Loucy (cell line): ENCODE measurements at regions not wholly inside any gene's neighbourhood (a gene's known extent, or its start where the extent isn't known, plus 50 kb on each side); places are given as distances from the start of the nearest gene placed in this dataset.

ENCODE experiments used
- H2AFZ ChIP-seq: fragments of 200-600 bp; sonication (generic); 2 replicates; pipeline ENCODE4 v1.6.0; 2016; ENCODE audit warnings: antibody characterized with exemption, mild to moderate bottlenecking, low read length, moderate library complexity
- H3F3A ChIP-seq: fragments of 200-600 bp; 2 replicates; pipeline ENCODE4 v1.6.0; 2016; ENCODE audit warnings: antibody characterized with exemption, low read depth, mild to moderate bottlenecking
- H3K27me3 ChIP-seq: fragments of 200-600 bp; sonication (generic); 2 replicates; pipeline ENCODE4 v1.6.1; 2014; ENCODE audit warnings: low read length, mild to moderate bottlenecking; ENCODE audit not compliant: insufficient read depth, poor library complexity, severe bottlenecking
- H3K36me3 ChIP-seq: fragments of 200-600 bp; sonication (generic); 2 replicates; pipeline ENCODE4 v1.6.1; 2016; ENCODE audit warnings: low read length; ENCODE audit not compliant: insufficient read depth
- H3K4me1 ChIP-seq: fragments of 200-600 bp; sonication (generic); 2 replicates; pipeline ENCODE4 v1.5.1; 2014; ENCODE audit warnings: low read length, mild to moderate bottlenecking; ENCODE audit not compliant: insufficient read depth, poor library complexity, severe bottlenecking
- H3K4me2 ChIP-seq: fragments of 200-600 bp; sonication (generic); 2 replicates; pipeline ENCODE4 v1.6.0; 2014; ENCODE audit warnings: antibody characterized with exemption, low read length, low read depth, mild to moderate bottlenecking; ENCODE audit not compliant: poor library complexity, severe bottlenecking
- H3K4me3 ChIP-seq: fragments of 200-600 bp; sonication (generic); 2 replicates; pipeline ENCODE4 v1.5.1; 2014; ENCODE audit warnings: low read length, mild to moderate bottlenecking, mixed read lengths; ENCODE audit not compliant: poor library complexity, severe bottlenecking
- H3K79me2 ChIP-seq: fragments of 200-600 bp; sonication (generic); 2 replicates; pipeline ENCODE4 v1.6.1; 2014; ENCODE audit warnings: low read length; ENCODE audit not compliant: insufficient read depth
- H3K9ac ChIP-seq: fragments of 200-600 bp; sonication (generic); 2 replicates; pipeline ENCODE4 v1.6.0; 2014; ENCODE audit warnings: mild to moderate bottlenecking, low read depth, low read length, moderate library complexity; ENCODE audit not compliant: poor library complexity, severe bottlenecking
- H3K9me2 ChIP-seq: fragments of 200-600 bp; sonication (generic); replicated peaks from 2 replicates; pipeline ENCODE4 v1.6.1; 2016; ENCODE audit warnings: low read depth, low read length, mixed read lengths
- H3K9me3 ChIP-seq: fragments of 200-600 bp; sonication (generic); 2 replicates; pipeline ENCODE4 v1.6.1; 2014; ENCODE audit warnings: mild to moderate bottlenecking, antibody characterized with exemption, low read length, low read depth; ENCODE audit not compliant: insufficient read depth
- H4K20me1 ChIP-seq: fragments of 200-600 bp; sonication (generic); 2 replicates; pipeline ENCODE4 v1.6.0; 2014; ENCODE audit warnings: antibody characterized with exemption, low read length, mild to moderate bottlenecking; ENCODE audit not compliant: insufficient read depth, poor library complexity, severe bottlenecking
- EZH2phosphoT487 ChIP-seq: fragments of 200-600 bp; IDR thresholded peaks from 2 replicates; pipeline ENCODE4 v1.6.1; 2018; ENCODE audit warnings: antibody characterized with exemption, mild to moderate bottlenecking, moderate library complexity, borderline replicate concordance
- TF ChIP-seq, protein P1 (sequence below): fragments of 200-600 bp; sonication (generic); conservative IDR thresholded peaks from 2 replicates; pipeline ENCODE4 v1.5.1; 2014; ENCODE audit warnings: mild to moderate bottlenecking, antibody characterized with exemption, low read length

DNA sequence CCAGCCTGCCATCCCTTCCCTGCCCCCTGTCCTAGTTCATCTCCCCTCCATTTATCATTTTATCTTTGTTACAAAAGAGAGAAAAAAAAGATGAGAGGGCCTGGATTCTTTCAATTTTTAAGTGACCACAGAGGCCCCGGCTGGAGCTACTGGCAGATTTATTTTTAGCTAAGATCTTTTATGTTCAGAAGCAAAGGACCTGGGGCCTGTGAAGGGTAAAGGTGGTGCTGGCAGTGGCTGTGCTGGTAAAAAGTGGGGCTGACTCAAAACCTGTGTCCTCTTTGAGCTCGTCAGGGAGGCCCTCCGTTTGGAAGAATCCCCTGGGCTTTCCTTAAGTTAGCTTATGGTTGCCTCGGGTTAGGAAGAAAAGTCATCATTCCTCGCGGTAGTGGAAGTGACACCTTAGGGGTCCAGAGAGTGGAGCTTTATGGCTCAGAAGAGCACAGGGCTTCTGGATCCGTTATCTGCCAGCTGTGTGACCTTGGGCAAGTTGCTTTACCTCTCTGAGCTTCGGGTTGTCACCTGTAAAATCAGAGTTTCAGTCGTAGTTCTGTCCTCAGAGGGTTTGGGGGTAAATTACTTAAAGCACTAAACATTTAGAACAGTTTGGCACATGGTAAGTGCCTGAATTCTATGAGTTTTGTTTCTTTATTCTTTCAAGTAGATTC is 923.8 kb upstream of the EEF2KMT start:
- no peaks in the 10 kb centered on the region for H3K36me3 ChIP-seq
- no peak overlapping the region for H3K9ac ChIP-seq
- no peak for TF ChIP-seq EZH2phosphoT487
- TF ChIP-seq, protein P1, sequence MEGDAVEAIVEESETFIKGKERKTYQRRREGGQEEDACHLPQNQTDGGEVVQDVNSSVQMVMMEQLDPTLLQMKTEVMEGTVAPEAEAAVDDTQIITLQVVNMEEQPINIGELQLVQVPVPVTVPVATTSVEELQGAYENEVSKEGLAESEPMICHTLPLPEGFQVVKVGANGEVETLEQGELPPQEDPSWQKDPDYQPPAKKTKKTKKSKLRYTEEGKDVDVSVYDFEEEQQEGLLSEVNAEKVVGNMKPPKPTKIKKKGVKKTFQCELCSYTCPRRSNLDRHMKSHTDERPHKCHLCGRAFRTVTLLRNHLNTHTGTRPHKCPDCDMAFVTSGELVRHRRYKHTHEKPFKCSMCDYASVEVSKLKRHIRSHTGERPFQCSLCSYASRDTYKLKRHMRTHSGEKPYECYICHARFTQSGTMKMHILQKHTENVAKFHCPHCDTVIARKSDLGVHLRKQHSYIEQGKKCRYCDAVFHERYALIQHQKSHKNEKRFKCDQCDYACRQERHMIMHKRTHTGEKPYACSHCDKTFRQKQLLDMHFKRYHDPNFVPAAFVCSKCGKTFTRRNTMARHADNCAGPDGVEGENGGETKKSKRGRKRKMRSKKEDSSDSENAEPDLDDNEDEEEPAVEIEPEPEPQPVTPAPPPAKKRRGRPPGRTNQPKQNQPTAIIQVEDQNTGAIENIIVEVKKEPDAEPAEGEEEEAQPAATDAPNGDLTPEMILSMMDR: no peak
- H3K79me2 ChIP-seq: no peaks in the 10 kb centered on the region
- no peak overlapping the region for H3K4me3 ChIP-seq
- no peaks in the 10 kb centered on the region for H3K9me2 ChIP-seq
- H3K4me2 ChIP-seq: no peak overlapping the region
- H3K27me3 ChIP-seq: no peaks in the 10 kb centered on the region
- no peaks in the 10 kb centered on the region for H3F3A ChIP-seq
- H2AFZ ChIP-seq: no peak overlapping the region
- H3K4me1 ChIP-seq: no peaks in the 10 kb centered on the region
- H4K20me1 ChIP-seq: no peaks in the 10 kb centered on the region
- H3K9me3 ChIP-seq: no peaks in the 10 kb centered on the region

DNA sequence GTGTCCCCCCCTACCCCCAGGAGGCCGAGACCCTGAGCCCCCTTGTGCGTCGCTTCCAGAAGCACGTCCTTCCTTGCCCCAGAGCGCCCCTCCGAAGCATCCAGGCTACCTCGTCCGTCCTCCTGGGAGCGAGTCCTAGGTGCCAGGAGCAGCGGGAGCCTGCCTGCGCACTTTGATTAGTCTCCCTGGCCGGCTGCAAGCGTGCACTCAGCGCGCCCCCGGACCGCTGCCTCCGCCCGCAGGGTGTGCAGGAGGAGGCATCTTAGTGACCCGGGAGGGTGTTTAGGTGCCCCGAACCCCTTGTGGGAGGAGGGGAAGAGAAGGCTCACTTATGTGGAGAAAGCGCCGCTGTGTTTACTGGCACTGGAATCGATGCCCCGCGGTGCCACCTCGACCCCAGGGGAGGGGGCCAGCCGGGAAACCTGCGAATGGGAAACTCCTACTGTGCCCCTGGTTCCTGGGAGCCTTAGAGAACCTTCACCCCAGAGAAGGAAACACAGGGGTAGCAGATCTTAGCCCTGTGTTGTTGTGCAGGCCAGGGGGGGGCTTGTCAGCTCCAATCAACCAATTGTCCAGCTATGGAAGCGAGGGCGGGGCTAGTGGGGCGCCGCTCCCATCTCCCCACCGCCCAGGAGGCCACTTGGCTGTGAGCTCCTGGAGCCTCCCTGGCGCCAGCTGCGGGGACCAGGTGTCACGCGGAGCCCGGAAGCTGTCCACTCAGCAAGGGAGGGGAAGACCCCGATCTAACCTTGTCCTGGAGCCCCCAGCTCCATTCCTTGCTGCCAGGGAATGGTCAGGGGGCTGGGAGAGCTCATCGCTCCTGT is 922.8 kb upstream of the EEF2KMT start:
- no peaks in the 10 kb centered on the region for H4K20me1 ChIP-seq
- no peaks in the 10 kb centered on the region for H3K36me3 ChIP-seq
- no peaks in the 10 kb centered on the region for H3K9me3 ChIP-seq
- H3K4me2 ChIP-seq: no peak overlapping the region
- no peaks in the 10 kb centered on the region for H3K79me2 ChIP-seq
- H3K27me3 ChIP-seq: no peaks in the 10 kb centered on the region
- no peak overlapping the region for H3K4me3 ChIP-seq
- H3F3A ChIP-seq: no peaks in the 10 kb centered on the region
- no peak overlapping the region for H2AFZ ChIP-seq
- no peaks in the 10 kb centered on the region for H3K4me1 ChIP-seq
- TF ChIP-seq, protein P1: no peak
- no peak for TF ChIP-seq EZH2phosphoT487
- H3K9ac ChIP-seq: no peak overlapping the region
- H3K9me2 ChIP-seq: no peaks in the 10 kb centered on the region

DNA sequence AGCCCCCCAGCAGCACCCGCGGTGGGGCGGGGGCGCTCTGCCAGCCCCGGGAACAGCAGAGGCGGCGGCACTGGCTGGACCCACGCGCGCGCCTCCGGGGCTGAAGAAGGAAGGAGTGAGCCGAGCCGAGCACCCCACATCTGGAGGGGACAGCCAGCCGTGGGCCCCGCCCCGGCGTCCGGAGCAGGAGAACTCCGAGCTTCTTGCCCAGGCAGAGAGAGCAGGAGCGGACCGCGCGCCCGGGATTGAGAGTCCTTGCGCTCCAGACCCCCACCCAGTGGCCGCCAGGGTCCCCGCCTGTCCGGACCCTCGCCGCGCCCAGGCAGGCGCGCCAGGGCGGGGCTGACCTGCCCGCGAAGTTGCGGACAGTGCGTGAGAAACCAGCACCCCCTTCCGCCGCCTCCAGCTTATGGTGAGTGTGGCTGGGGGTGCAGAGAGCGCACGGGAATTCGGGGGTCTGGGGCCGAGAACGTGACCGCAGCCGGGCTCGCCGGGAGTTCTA is 921.9 kb upstream of the EEF2KMT start:
- Histone ChIP-seq H3K9ac (no peak overlapping the region), H3F3A (no peaks in the 10 kb centered on the region), H4K20me1 (no peaks in the 10 kb centered on the region), H3K9me2 (no peaks in the 10 kb centered on the region), H3K4me2 (no peak overlapping the region), H3K9me3 (no peaks in the 10 kb centered on the region), H3K79me2 (no peaks in the 10 kb centered on the region), H2AFZ (no peak overlapping the region), H3K36me3 (no peaks in the 10 kb centered on the region), H3K4me1 (no peaks in the 10 kb centered on the region), H3K27me3 (no peaks in the 10 kb centered on the region), H3K4me3 (no peak overlapping the region)
- TF ChIP-seq EZH2phosphoT487: no peak
- TF ChIP-seq, protein P1: no peak
